ENCODE measurements at regions not wholly inside any gene's neighbourhood (a gene's known extent, or its start where the extent isn't known, plus 50 kb on each side); places are given as distances from the start of the nearest gene placed in this dataset.

- DNase-seq (ENCODE audit: low read depth, low spot score), result no peak
Observed at GRCh38 chr10:30121401-30121800, 62.0 kb upstream of the JCAD start.

GRCh38 chr10:30118590-30118989 lies 59.2 kb upstream of the JCAD start:
- no peak for DNase-seq (ENCODE audit: low read depth, low spot score)

GRCh38 chr10:30117812-30118501 lies 58.6 kb upstream of the JCAD start:
- DNase-seq (ENCODE audit: low read depth, low spot score), result no peak

GRCh38 chr10:30116041-30116491 lies 56.7 kb upstream of the JCAD start:
- no peak for DNase-seq (ENCODE audit: low read depth, low spot score)

GRCh38 chr10:30115626-30115940 lies 56.2 kb upstream of the JCAD start:
- no peak for DNase-seq (ENCODE audit: low read depth, low spot score)

- DNase-seq (ENCODE audit: low read depth, low spot score), result no peak
Observed at GRCh38 chr10:30114881-30115625, 55.7 kb upstream of the JCAD start.

GRCh38 chr10:30114401-30114800 lies 55.0 kb upstream of the JCAD start:
- DNase-seq (ENCODE audit: low read depth, low spot score), result no peak

- DNase-seq (ENCODE audit: low read depth, low spot score), result no peak
Observed at GRCh38 chr10:30111340-30112022, 52.1 kb upstream of the JCAD start.
